ENCODE measurements at regions not wholly inside any gene's neighbourhood (a gene's known extent, or its start where the extent isn't known, plus 50 kb on each side); places are given as distances from the start of the nearest gene placed in this dataset.

DNA sequence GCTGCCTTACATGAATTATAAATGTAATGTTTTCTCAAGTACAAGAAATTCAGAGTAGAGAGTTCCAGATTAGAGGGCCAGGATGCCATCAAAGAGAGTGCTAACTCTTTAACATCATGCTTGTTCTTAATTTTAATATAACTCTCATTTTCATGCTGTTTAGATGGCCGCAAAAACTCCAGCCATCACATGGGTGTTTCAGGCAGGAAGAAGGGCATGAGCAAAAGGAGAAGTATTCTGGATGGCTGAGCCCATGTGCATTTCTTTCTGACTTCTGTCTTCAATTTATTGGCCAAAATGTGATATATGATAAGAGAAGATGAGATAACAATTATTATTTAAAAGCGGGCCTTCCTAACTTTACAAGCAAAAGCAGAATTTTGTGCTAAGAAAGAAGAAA is 1328.6 kb downstream of the MRPL39 start:
- Histone ChIP-seq H3K27ac (ENCODE audit: control insufficient read depth, insufficient read depth, low read length) (no peak overlapping the region), H3K9me3 (ENCODE audit: control insufficient read depth, low read depth, low read length) (peaks cover 1% of the 10 kb centered on the region), H3K4me1 (ENCODE audit: control insufficient read depth, extremely low read depth, insufficient read depth, low read length) (no peaks in the 10 kb centered on the region), H3K4me2 (ENCODE audit: control insufficient read depth, extremely low read depth, insufficient read depth, low read depth, low read length) (no peak overlapping the region), H3K9me1 (ENCODE audit: control insufficient read depth, extremely low read depth, insufficient read depth, low read length) (no peaks in the 10 kb centered on the region), H3K79me2 (ENCODE audit: control insufficient read depth, insufficient read depth, low read length) (no peaks in the 10 kb centered on the region), H3K9ac (ENCODE audit: control insufficient read depth, extremely low read depth, insufficient read depth, low read length) (no peak overlapping the region), H4K20me1 (ENCODE audit: control insufficient read depth, extremely low read depth, insufficient read depth, low read length) (no peaks in the 10 kb centered on the region), H3K27me3 (ENCODE audit: control insufficient read depth, extremely low read depth, insufficient read depth, low read length) (no peaks in the 10 kb centered on the region), H3K4me3 (ENCODE audit: control insufficient read depth in 2 of 3, extremely low read depth in 1 of 3, insufficient read depth in 2 of 3, low read depth in 1 of 3, low read length in 3 of 3) (no peak overlapping the region), H2AFZ (ENCODE audit: control insufficient read depth, low read length) (no peak overlapping the region), H3K36me3 (ENCODE audit: control insufficient read depth in 2 of 2, extremely low read depth in 1 of 2, insufficient read depth in 2 of 2, low read length in 2 of 2) (no peaks in the 10 kb centered on the region)
- no peak for FAIRE-seq
- no peak for TF ChIP-seq EZH2 (IDR thresholded peaks at IDR 0.05; ENCODE audit: low read length)
- TF ChIP-seq, protein P1, sequence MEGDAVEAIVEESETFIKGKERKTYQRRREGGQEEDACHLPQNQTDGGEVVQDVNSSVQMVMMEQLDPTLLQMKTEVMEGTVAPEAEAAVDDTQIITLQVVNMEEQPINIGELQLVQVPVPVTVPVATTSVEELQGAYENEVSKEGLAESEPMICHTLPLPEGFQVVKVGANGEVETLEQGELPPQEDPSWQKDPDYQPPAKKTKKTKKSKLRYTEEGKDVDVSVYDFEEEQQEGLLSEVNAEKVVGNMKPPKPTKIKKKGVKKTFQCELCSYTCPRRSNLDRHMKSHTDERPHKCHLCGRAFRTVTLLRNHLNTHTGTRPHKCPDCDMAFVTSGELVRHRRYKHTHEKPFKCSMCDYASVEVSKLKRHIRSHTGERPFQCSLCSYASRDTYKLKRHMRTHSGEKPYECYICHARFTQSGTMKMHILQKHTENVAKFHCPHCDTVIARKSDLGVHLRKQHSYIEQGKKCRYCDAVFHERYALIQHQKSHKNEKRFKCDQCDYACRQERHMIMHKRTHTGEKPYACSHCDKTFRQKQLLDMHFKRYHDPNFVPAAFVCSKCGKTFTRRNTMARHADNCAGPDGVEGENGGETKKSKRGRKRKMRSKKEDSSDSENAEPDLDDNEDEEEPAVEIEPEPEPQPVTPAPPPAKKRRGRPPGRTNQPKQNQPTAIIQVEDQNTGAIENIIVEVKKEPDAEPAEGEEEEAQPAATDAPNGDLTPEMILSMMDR (optimal IDR thresholded peaks at IDR 0.05 in 1 of 3, IDR thresholded peaks at IDR 0.05 in 1 of 3, conservative IDR thresholded peaks at IDR 0.05 in 1 of 3; ENCODE audit: extremely low read depth in 1 of 3, insufficient read depth in 2 of 3, low read length in 3 of 3), result no peak
- dilution Hi-C loops (cut with MboI; ENCODE audit: extremely low pct_ligation_motif_present, low sequenced_read_pairs), result no loop called here
- no peak for DNase-seq (ENCODE audit: low read depth, low spot score)

DNA sequence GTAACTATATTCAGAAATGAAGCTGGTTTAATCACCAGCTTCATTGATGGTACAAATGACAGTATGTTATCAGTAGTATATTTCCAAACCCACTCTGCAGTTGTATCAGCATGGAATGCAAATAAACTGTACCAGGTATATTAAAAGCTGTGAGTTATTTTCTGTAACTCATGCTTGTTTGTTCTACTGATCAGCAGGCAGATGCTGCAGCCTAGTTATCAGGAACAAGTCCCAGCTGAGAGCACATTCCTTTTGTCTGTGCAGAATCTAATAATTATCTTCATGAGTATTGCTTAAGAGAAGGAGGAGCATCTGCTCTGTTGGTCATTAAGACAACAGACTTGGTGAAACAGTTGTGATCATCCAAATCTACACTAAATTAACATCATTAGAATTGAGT is 1331.1 kb downstream of the MRPL39 start:
- FAIRE-seq, result no peak
- no peak overlapping the region for H3K4me3 ChIP-seq (ENCODE audit: control insufficient read depth in 2 of 3, extremely low read depth in 1 of 3, insufficient read depth in 2 of 3, low read depth in 1 of 3, low read length in 3 of 3)
- no peak overlapping the region for H3K27ac ChIP-seq (ENCODE audit: control insufficient read depth, insufficient read depth, low read length)
- TF ChIP-seq, protein P1 (optimal IDR thresholded peaks at IDR 0.05 in 1 of 3, IDR thresholded peaks at IDR 0.05 in 1 of 3, conservative IDR thresholded peaks at IDR 0.05 in 1 of 3; ENCODE audit: extremely low read depth in 1 of 3, insufficient read depth in 2 of 3, low read length in 3 of 3), result no peak
- no peaks in the 10 kb centered on the region for H3K4me1 ChIP-seq (ENCODE audit: control insufficient read depth, extremely low read depth, insufficient read depth, low read length)
- H3K27me3 ChIP-seq (ENCODE audit: control insufficient read depth, extremely low read depth, insufficient read depth, low read length), result no peaks in the 10 kb centered on the region
- H4K20me1 ChIP-seq (ENCODE audit: control insufficient read depth, extremely low read depth, insufficient read depth, low read length), result no peaks in the 10 kb centered on the region
- H3K79me2 ChIP-seq (ENCODE audit: control insufficient read depth, insufficient read depth, low read length), result no peaks in the 10 kb centered on the region
- peaks cover 1% of the 10 kb centered on the region for H3K9me3 ChIP-seq (ENCODE audit: control insufficient read depth, low read depth, low read length)
- H3K4me2 ChIP-seq (ENCODE audit: control insufficient read depth, extremely low read depth, insufficient read depth, low read depth, low read length), result no peak overlapping the region
- H3K9me1 ChIP-seq (ENCODE audit: control insufficient read depth, extremely low read depth, insufficient read depth, low read length), result no peaks in the 10 kb centered on the region
- no peaks in the 10 kb centered on the region for H3K36me3 ChIP-seq (ENCODE audit: control insufficient read depth in 2 of 2, extremely low read depth in 1 of 2, insufficient read depth in 2 of 2, low read length in 2 of 2)
- no peak overlapping the region for H3K9ac ChIP-seq (ENCODE audit: control insufficient read depth, extremely low read depth, insufficient read depth, low read length)
- dilution Hi-C loops (cut with MboI; ENCODE audit: extremely low pct_ligation_motif_present, low sequenced_read_pairs), result no loop called here
- no peak for DNase-seq (ENCODE audit: low read depth, low spot score)
- no peak overlapping the region for H2AFZ ChIP-seq (ENCODE audit: control insufficient read depth, low read length)

All from keratinocyte (primary cell).